Ovary (tissue), 7 donors: ENCODE measurements at regions not wholly inside any gene's neighbourhood (a gene's known extent, or its start where the extent isn't known, plus 50 kb on each side); places are given as distances from the start of the nearest gene placed in this dataset.

ENCODE experiments used
- DNase-seq, 5 donors: peaks; one replicate each; pipeline ENCODE4 v3.0.0-alpha.2; 2019 to 2020
- H3K27ac ChIP-seq, 2 donors: fragments of 200-600 bp; one replicate each; pipeline versions ENCODE4 v1.5.1 to v1.8.0; 2019 to 2022
- H3K27me3 ChIP-seq: fragments of 200-600 bp; one replicate; pipeline ENCODE4 v1.8.0; 2022
- H3K36me3 ChIP-seq: fragments of 200-600 bp; sonication (generic); one replicate; pipeline ENCODE4 v1.5.1; 2019
- H3K4me1 ChIP-seq: one replicate; pipeline ENCODE4 v1.8.1; 2013; ENCODE audit warnings: mild to moderate bottlenecking, moderate library complexity; ENCODE audit not compliant: insufficient read depth
- H3K4me3 ChIP-seq: fragments of 200-600 bp; sonication (generic); one replicate; pipeline ENCODE4 v1.5.1; 2017
- H3K9me3 ChIP-seq, 2 donors: fragments of 200-600 bp in 1 of 2; sonication (generic) in 1 of 2; one replicate each; pipeline versions ENCODE4 v1.5.1 to v1.8.1; 2013 to 2019; ENCODE audit warnings: mild to moderate bottlenecking in 1 of 2, moderate library complexity in 1 of 2
- CTCF ChIP-seq, 3 donors: fragments of 450-650 bp in 2 of 3; fragments of 200-600 bp in 1 of 3; IDR thresholded peaks; one replicate each; pipeline versions ENCODE4 v1.5.1 to v1.8.0; 2016 to 2022; ENCODE audit warnings: antibody characterized with exemption in 3 of 3, mild to moderate bottlenecking in 1 of 3
- EP300 ChIP-seq: sonication (generic); formaldehyde crosslinking; IDR thresholded peaks from one replicate; pipeline ENCODE4 v1.6.1; 2017; ENCODE audit warnings: antibody characterized with exemption
- POLR2A ChIP-seq: fragments of 450-650 bp; IDR thresholded peaks from one replicate; pipeline ENCODE4 v1.6.1; 2017; ENCODE audit warnings: antibody characterized with exemption, mild to moderate bottlenecking, moderate library complexity
- WGBS, 3 donors: extraction: QIAGEN DNeasy Blood & Tissue Kit in 1 of 3; methylation state at CpG; one replicate each; pipeline versions ENCODE4 v1.1.5 to v1.1.7; 2013 to 2017; 5-methylcytosine and 5-hydroxymethylcytosine counted together
- intact Hi-C, 4 donors: fragments of 100-400 bp; cut with DNase I; formaldehyde crosslinking; loops; one replicate each; pipeline versions ENCODE4 v1.11.0 to v1.15.1; 2022 to 2023
- donor health status: DM: no; HTN: no; CAD: no; lungs with moderate emphysema.
- donor health status: DM: no; HTN: no; CAD: no.
- donor health status: Bipolar disorder and iron deficiency.
- donor health status: DM: no; HTN: no; CAD: no.
- donor health status: DM: yes; HTN: yes; CAD: no.

DNA sequence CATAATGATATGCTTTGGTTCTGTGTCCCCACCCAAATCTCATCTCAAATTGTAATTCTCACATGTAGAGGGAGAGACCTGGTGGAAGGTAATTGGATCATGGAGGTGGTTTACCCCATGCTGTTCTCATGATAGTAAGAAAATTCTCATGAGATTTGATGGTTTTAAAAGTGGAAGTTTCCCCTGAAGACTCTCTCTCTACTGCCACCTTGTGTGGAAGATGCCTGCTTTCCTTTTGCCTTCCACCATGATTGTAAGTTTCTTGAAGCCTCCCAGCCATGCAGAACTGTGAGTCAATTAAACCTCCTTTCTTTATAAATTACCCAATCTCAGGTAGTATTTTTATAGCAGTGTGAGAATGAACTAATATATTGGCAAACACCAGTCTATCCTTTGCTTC, 260.4 kb upstream of the PPFIA2 start:
- Histone ChIP-seq H3K4me3 (no peak overlapping the region), H3K9me3 (no peaks in the 10 kb centered on the region)
- no peak for TF ChIP-seq POLR2A
- TF ChIP-seq CTCF (IDR thresholded peaks at IDR 0.05), result no peak
- no peak for TF ChIP-seq EP300

DNA sequence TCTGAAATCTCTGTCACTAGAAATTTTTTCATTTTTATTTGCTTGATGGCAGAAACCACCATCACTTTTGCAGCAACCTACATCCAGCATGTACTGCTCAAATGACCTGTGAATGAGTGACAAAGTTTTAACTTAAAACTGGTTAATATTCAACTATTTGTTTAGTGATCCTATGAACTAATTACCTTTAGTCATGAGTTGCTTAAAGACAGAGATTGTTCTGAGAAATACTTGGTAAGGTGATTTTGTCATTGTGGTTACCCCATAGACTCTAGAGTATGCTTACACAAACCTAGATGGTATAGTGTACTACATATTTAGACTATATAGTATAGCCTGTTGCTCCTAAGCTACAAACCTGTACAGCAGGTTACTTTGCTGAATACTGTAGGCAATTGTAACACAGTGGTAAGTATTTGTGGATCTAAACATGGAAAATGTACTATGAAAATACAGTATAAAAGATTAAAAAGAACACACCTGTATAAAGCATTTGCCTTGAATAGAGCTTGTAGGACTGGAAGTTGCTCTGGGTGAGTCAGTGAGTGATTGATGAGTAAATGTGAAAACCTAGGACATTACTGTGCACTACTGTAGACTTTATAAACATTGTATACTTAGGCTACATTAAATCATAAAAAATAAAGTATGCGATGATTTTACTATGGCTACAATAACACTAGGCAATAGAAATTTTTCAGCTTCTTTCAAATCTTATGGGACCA, 256.6 kb upstream of the PPFIA2 start:
- H3K4me3 ChIP-seq, result no peak overlapping the region
- 94 to 100% (median 96%) methylated on average over 1 of the region's 1 CpG for WGBS, 3 donors

More for the DNA sequence above, 260.4 kb upstream of the PPFIA2 start:
- no peak for DNase-seq
- H3K36me3 ChIP-seq, result no peaks in the 10 kb centered on the region
- no peaks in the 10 kb centered on the region for H3K4me1 ChIP-seq
- H3K27ac ChIP-seq, result no peak overlapping the region
- no peaks in the 10 kb centered on the region for H3K27me3 ChIP-seq
- intact Hi-C loops, result no loop called here

GRCh38 chr12:82012176-82012575, 253.0 kb upstream of the PPFIA2 start:
- 86 to 88% (median 86%) methylated on average over 4 of the region's 4 CpGs for whole genome bisulfite sequencing, 3 donors
- H3K27ac ChIP-seq, result no peak overlapping the region
- H3K4me3 ChIP-seq, result no peak overlapping the region
- intact Hi-C loops, result no loop called here
- H3K27me3 ChIP-seq, result no peaks in the 10 kb centered on the region
- TF ChIP-seq CTCF (IDR thresholded peaks at IDR 0.05), result no peak
- no peak for TF ChIP-seq POLR2A
- no peak for TF ChIP-seq EP300
- H3K36me3 ChIP-seq, result no peaks in the 10 kb centered on the region
- DNase-seq, result no peak
- no peaks in the 10 kb centered on the region for H3K9me3 ChIP-seq
- no peaks in the 10 kb centered on the region for H3K4me1 ChIP-seq

More for the DNA sequence above, 256.6 kb upstream of the PPFIA2 start:
- H3K4me1 ChIP-seq, result no peaks in the 10 kb centered on the region
- no peaks in the 10 kb centered on the region for H3K36me3 ChIP-seq
- DNase-seq, result no peak
- no peaks in the 10 kb centered on the region for H3K27me3 ChIP-seq
- H3K9me3 ChIP-seq, result no peaks in the 10 kb centered on the region
- no peak overlapping the region for H3K27ac ChIP-seq
- TF ChIP-seq EP300 (no peak), POLR2A (no peak), CTCF (IDR thresholded peaks at IDR 0.05) (no peak)
- intact Hi-C loops, result no loop called here

- TF ChIP-seq EP300, result no peak
- TF ChIP-seq POLR2A, result no peak
- no peak for TF ChIP-seq CTCF (IDR thresholded peaks at IDR 0.05)
- Histone ChIP-seq H3K27me3 (no peaks in the 10 kb centered on the region), H3K9me3 (no peaks in the 10 kb centered on the region), H3K4me3 (no peak overlapping the region), H3K4me1 (no peaks in the 10 kb centered on the region), H3K27ac (no peak overlapping the region), H3K36me3 (no peaks in the 10 kb centered on the region)
- no peak for DNase-seq
- intact Hi-C loops, result no loop called here
- 74 to 78% (median 78%) methylated on average over 2 of the region's 2 CpGs for WGBS, 3 donors
These were observed 250.4 kb upstream of the PPFIA2 start for GRCh38 chr12:82009524-82009923.
